SK-N-DZ (cell line): ENCODE measurements at regions not wholly inside any gene's neighbourhood (a gene's known extent, or its start where the extent isn't known, plus 50 kb on each side); places are given as distances from the start of the nearest gene placed in this dataset.
"Not testable (repeated sequence)": the region's sequence is repeated elsewhere in the genome, so short reads cannot be mapped to it uniquely, and the experiment has no call there.

Source experiments
- DNase-seq: peaks from one replicate; pipeline ENCODE4 v3.0.0-alpha.2; 2015; ENCODE audit warnings: low spot score

DNA sequence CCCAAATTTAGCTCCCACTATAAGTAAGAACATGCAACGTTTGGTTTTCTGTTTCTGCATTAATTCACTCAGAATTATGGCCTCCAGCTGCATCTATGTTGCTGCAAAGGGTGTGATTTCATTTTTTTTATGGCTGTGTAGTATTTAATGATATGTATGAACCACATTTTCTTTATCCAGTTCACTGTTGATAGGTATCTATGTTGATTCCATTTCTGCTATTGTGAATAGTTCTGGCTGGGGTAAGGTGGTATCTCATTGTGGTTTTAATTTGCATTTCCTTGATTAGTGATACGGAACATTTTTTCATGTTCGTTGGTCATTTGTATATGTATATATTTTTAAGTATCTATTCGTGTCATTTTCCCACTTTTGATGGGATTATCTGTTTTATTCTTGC, 674.3 kb downstream of the NUP35 start:
- DNase-seq = no peak

DNA sequence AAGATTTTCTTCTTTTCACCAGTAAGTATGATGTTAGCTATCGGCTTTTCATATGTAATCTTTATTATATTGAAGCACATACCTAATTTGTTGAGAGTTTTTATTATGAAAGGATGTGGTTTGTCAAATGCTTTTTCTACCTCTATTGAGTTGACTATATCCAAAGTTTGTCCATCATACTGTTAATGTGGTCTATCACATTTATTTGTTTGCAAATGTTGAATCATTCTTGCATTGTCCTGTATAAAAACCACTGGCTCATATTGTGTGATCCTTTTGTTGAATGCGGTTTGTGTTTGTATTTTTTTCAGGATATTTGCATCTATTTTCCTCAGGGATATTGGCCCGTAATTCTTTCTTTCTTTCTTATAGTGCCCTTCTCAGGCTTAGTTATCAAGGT, 675.5 kb downstream of the NUP35 start:
- DNase-seq = no peak

DNA sequence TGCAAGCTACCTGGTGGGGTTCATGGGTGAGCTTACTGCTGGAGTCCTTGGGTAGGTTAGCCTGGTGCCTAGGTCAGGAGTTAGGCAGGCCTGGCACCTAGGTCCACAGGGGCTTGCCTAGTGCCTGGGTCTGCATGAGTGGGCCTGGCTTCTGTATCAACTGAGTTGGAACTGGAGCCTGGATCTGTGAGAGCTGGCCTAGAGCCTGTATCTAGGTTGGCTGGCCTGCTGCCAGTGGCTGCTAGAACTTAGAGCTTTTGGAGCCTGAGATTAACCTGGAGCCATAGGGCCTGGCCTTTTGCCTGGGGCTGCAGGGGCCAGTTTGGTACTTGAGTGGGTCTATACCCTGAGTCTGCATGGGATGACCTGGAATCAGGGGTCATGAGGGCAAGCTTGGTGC, 679.4 kb downstream of the NUP35 start:
- no peak for DNase-seq

DNA sequence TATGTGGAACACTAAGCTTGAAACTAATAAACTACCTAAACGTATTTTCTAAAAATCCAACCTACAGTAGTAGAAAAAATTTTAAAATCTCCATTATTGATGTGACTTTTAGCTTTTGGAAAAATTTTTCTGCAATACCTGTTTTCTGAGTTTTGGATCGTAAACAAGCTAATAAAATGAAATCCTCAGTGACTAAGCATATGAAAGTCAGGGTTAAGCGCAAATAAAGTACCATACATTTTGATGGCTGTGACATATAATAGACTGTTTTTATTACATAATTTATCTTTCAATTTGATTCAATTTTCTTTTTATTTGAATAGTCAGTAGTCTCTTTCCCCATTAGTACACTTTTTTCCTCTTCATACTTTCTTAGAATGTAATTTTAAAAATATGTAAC, 683.6 kb downstream of the NUP35 start:
- DNase-seq = no peak

DNA sequence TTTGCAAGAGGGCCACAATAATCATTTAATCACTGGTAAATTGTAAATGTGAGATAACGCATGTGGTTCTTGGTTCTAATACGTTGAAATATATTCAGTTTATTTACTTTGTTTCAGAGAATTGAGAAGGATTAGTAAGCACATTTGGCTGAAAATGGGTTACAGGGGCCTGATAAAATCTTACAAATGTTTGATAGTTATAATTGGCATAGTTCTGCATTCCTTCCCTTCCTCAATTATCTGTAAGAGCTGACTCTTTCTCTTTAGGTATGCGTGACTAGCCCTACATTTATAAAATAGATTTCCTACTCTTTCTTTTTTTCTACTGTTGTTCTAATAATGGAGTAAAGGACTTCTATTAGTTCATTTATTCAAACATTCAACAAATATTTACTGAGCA, 685.2 kb downstream of the NUP35 start:
- DNase-seq = no peak

GRCh38 chr2:183811281-183811680, 687.0 kb downstream of the NUP35 start:
- DNase-seq = no peak

DNA sequence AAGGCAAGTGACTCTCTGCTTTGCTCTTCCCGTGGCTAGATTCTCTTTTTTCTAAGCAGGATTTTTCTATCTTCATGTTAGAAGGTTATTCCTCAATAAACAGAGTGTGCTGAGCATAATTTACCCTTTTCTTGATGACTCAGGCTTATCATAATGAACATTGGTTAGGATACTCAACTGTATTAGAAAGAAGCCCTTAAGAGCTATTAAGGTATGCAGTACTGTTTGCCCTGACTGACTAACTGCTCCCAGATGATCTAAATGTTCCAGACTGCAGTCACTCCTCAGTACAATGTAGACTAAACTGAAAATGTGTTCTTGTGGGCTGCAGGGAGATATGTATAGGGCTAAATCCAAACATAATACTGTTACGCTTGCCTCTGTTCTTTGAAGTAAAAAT, 687.8 kb downstream of the NUP35 start:
- no peak for DNase-seq

- no peak for DNase-seq
Observed at GRCh38 chr2:183825710-183826109, 701.5 kb downstream of the NUP35 start.

DNA sequence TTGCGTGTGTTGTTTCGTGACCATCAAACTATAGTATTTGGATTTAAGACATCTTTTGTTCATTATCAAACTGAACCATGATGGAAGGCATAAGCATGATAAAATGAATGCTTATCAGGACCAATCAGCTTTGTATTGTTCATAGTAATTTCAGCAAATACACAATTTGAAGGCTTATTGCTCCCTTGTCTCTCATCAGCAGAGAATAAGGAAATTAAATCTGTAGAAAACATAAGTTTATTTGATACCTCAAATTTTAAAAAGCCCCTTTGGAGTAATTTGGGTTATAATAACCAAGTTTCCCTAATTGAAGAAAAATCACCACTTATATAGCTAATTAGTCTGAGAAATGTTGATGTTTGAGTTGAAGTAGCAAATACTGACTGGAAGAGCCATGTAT, 705.7 kb downstream of the NUP35 start:
- DNase-seq = no peak

DNA sequence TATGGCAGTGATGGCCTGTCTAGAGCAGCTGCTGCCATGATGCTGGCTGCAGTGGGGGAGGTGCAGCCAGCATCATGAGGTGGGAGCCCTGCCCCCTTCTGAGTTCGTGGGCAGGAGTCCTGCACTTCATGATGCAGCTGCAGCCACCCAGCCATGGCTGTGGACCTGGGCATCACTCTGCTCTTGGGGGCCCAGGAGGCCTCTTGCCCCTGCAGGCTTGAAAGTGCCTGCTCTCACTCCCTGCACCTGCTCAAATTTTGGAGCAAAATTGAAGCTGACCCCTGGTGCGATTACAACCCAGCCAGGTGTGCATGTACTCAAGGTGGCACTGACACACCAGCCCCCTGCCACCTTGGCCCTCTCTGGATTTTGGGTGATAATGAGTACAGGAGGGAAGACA, 712.9 kb downstream of the NUP35 start:
- no peak for DNase-seq

DNA sequence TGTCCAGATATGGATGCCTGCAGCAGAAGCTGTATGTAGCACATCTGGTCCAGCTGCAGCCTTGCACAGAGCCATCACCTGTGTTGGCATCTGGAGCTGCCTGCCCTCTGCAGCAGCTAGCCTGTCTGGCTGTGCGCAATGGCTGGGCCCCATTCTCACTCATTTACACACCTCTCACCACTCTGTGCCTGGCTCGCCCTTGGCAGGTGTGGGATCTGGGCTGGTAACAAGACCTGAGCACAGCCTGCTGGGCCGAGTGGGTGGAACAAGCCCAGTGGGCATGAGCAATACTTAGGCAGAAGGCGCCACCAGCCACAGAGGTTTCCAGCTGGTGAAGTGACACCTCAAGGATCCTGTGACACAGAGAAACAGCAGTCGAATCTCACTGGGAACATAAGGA, 714.1 kb downstream of the NUP35 start:
- no peak for DNase-seq

GRCh38 chr2:183840061-183840584, 715.9 kb downstream of the NUP35 start:
- peak; percentile 43 for DNase-seq

- not testable (repeated sequence) for DNase-seq
Observed at GRCh38 chr2:183849826-183850225, 725.6 kb downstream of the NUP35 start.

DNA sequence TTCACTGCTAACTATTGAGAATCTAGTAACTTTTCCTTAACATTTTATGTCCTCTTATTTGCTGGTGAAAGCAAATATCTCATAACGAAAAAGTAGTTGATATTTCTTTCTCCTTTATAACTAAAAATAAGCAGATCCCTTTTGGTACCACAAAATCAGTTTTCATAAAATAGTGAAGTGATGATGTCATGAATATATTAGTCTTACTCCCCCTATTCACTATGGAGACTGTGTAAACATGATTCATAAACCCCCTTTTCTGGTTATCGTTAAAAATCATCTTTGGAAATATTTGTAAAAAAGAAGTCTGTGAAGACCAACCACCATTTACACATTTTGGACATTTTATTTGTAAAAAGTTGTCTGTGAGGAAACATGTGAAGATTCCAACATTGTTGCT, 734.9 kb downstream of the NUP35 start:
- DNase-seq = no peak

DNA sequence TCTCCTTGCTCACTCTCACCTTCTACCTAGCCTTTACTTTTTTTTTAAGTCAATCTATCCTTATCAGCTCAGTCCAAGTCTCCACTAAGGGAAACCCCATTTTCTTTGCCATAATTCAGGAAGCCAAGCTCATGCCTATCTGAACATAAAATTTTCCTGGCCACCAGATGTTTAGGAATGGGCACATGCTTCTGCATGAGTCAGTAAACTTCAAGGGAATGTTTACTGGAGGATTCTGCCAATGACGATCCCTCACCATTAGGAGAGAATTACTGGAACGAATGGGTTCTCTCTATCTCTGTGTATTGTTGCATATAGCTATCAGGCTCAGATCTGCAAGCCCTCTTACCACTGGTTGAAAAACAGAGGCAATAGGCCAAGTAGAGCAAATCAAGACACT, 731.7 kb upstream of the ZNF804A start:
- no peak for DNase-seq

DNA sequence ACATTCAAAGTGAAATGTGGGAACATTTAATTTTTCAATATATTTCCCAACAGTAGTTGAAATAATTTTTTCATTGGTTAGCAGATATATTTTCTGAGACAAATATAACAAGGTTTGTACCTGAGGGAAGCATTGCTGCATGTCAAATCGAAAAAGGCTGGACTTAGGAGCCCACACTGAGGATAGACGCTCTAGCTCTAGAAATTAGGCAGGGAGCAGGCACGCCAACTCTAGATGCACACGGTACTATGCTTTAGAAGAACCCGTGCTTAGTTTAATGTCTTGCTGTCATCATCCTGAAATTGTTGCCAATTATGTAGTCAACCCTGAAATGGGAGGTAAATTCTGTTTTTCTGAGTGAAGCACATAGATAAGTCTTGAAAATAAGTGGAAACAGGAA, 731.1 kb upstream of the ZNF804A start:
- DNase-seq = no peak

GRCh38 chr2:183868153-183868552, 730.2 kb upstream of the ZNF804A start:
- DNase-seq = peak; percentile 31

GRCh38 chr2:183868707-183869106, 729.6 kb upstream of the ZNF804A start:
- DNase-seq = no peak

GRCh38 chr2:183872131-183872530, 726.2 kb upstream of the ZNF804A start:
- DNase-seq = peak; percentile 4

DNA sequence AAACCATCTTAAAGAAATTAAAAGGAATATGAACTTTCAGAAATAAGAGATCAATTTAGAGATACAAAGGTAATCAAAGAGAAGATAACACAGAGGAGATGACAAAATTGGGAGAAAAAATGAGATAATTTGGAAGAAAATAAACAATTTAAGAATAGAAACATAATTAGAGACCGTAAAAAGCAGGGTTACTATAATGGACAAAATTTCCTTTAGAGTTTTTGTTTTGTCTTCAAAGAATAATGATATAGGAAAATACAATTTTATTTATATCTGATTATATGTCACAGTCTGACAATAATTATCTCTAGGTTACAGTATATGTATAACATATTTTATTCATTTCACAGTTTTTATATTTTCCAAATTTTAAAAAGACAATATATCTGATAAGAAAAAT, 716.4 kb upstream of the ZNF804A start:
- no peak for DNase-seq

- DNase-seq = no peak
Observed at GRCh38 chr2:183892315-183892941, 705.9 kb upstream of the ZNF804A start.

GRCh38 chr2:183898641-183899040, 699.7 kb upstream of the ZNF804A start:
- no peak for DNase-seq

DNA sequence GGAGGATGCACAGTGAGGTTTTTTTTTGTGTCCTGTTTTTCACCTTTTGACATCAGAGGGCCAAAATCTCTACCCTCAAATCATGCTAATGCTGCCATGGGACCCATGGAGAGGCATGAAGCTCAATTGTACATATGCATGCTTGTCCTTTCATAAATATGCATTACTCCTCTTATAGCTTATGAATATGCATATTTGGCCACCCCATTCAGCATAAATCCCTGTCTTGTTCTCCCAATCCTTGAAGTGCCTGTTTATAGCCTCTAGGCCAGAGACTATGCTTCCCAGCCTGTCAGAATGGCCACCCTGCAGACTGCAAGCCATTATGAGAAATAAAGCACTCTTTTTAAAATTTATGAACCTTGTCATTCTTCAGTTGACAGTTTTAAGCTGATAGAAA, 696.4 kb upstream of the ZNF804A start:
- no peak for DNase-seq

- no peak for DNase-seq
Observed at GRCh38 chr2:183903026-183903425, 695.3 kb upstream of the ZNF804A start.
